Tibial artery (tissue), 4 donors: ENCODE measurements at regions not wholly inside any gene's neighbourhood (a gene's known extent, or its start where the extent isn't known, plus 50 kb on each side); places are given as distances from the start of the nearest gene placed in this dataset.
"Not testable (repeated sequence)": the region's sequence is repeated elsewhere in the genome, so short reads cannot be mapped to it uniquely, and the experiment has no call there.

Experiments used
- DNase-seq, 2 donors: peaks; one replicate each; pipeline ENCODE4 v3.0.0-alpha.2; 2019
- H3K27ac ChIP-seq, 2 donors: fragments of 200-600 bp; sonication (generic) in 1 of 2; 1 replicate in 1 of 2; 2 replicates in 1 of 2; pipeline ENCODE4 v1.5.1; 2018 to 2019; ENCODE audit warnings: mild to moderate bottlenecking in 1 of 2
- H3K27me3 ChIP-seq, 2 donors: fragments of 200-600 bp; sonication (generic) in 1 of 2; one replicate each; pipeline versions ENCODE4 v1.5.1 to v1.6.0; 2016 to 2019
- H3K36me3 ChIP-seq, 3 donors: fragments of 200-600 bp; sonication (generic) in 2 of 3; one replicate each; pipeline ENCODE4 v1.5.1; 2016 to 2019; ENCODE audit warnings: mild to moderate bottlenecking in 2 of 3
- H3K4me1 ChIP-seq, 4 donors: fragments of 200-600 bp; sonication (generic) in 2 of 4; 1 replicate in 3 of 4; 2 replicates in 1 of 4; pipeline ENCODE4 v1.5.1; 2016 to 2019
- H3K4me3 ChIP-seq, 2 donors: fragments of 200-600 bp; sonication (generic) in 1 of 2; 1 replicate in 1 of 2; 2 replicates in 1 of 2; pipeline ENCODE4 v1.5.1; 2018 to 2019; ENCODE audit warnings: mild to moderate bottlenecking in 2 of 2
- H3K9me3 ChIP-seq, 3 donors: fragments of 200-600 bp; sonication (generic) in 1 of 3; one replicate each; pipeline ENCODE4 v1.5.1; 2016 to 2019
- CTCF ChIP-seq, 2 experiments: fragments of 200-600 bp in 1 of 2; fragments of 450-650 bp in 1 of 2; IDR thresholded peaks; one replicate each; pipeline ENCODE4 v1.5.1; 2017 to 2019; ENCODE audit warnings: antibody characterized with exemption in 2 of 2, mild to moderate bottlenecking in 1 of 2, moderate library complexity in 1 of 2
- intact Hi-C: fragments of 100-400 bp; cut with DNase I; formaldehyde crosslinking; loops from one replicate; pipeline ENCODE4 v1.15.0; 2023; ENCODE audit warnings: low total_unique reads

- intact Hi-C loops, result no loop called here
- Histone ChIP-seq H3K4me1 (peaks cover 0 to 10% (median 0%) of the 10 kb centered on the region in 4 donors), H3K36me3 (no peaks in the 10 kb centered on the region), H3K27ac (no peak overlapping the region), H3K4me3 (no peak overlapping the region), H3K27me3 (no peaks in the 10 kb centered on the region), H3K9me3 (no peaks in the 10 kb centered on the region)
- no peak for DNase-seq
- TF ChIP-seq CTCF (IDR thresholded peaks at IDR 0.05), result no peak
These were observed 98.8 kb upstream of the MMADHC start for GRCh38 chr2:149686136-149687051.

- DNase-seq, H3K4me3 ChIP-seq, intact Hi-C loops, H3K27me3 ChIP-seq, H3K9me3 ChIP-seq, H3K4me1 ChIP-seq, H3K27ac ChIP-seq, H3K36me3 ChIP-seq: not testable (repeated sequence)
These were observed 97.8 kb upstream of the MMADHC start for GRCh38 chr2:149685401-149685800.

- TF ChIP-seq CTCF (IDR thresholded peaks at IDR 0.05), result no peak
- intact Hi-C loops, result no loop called here
These were observed 91.7 kb upstream of the MMADHC start for GRCh38 chr2:149679286-149679685.

GRCh38 chr2:149677416-149677815 is 89.8 kb upstream of the MMADHC start:
- TF ChIP-seq CTCF (IDR thresholded peaks at IDR 0.05), result no peak
- Histone ChIP-seq H3K4me1 (no peaks in the 10 kb centered on the region), H3K9me3 (no peaks in the 10 kb centered on the region), H3K36me3 (no peaks in the 10 kb centered on the region), H3K4me3 (no peak overlapping the region), H3K27me3 (no peaks in the 10 kb centered on the region), H3K27ac (no peak overlapping the region)
- intact Hi-C loops, result no loop called here
- no peak for DNase-seq

More at GRCh38 chr2:149679286-149679685, 91.7 kb upstream of the MMADHC start:
- Histone ChIP-seq H3K27ac (no peak overlapping the region), H3K36me3 (no peaks in the 10 kb centered on the region), H3K4me3 (no peak overlapping the region), H3K4me1 (no peaks in the 10 kb centered on the region), H3K27me3 (no peaks in the 10 kb centered on the region), H3K9me3 (no peaks in the 10 kb centered on the region)
- no peak for DNase-seq

- Histone ChIP-seq H3K36me3 (no peaks in the 10 kb centered on the region), H3K9me3 (no peaks in the 10 kb centered on the region), H3K27ac (no peak overlapping the region), H3K4me3 (no peak overlapping the region), H3K27me3 (no peaks in the 10 kb centered on the region), H3K4me1 (no peaks in the 10 kb centered on the region)
- TF ChIP-seq CTCF (IDR thresholded peaks at IDR 0.05), result no peak
- intact Hi-C loops, result no loop called here
- DNase-seq, result no peak
These were observed 82.5 kb upstream of the MMADHC start for GRCh38 chr2:149670086-149670485.

GRCh38 chr2:149666809-149667320 is 79.3 kb upstream of the MMADHC start:
- TF ChIP-seq CTCF (IDR thresholded peaks at IDR 0.05), result no peak
- Histone ChIP-seq H3K27me3 (no peaks in the 10 kb centered on the region), H3K27ac (no peak overlapping the region), H3K4me1 (peaks cover 0 to 7% (median 0%) of the 10 kb centered on the region in 4 donors), H3K36me3 (no peaks in the 10 kb centered on the region), H3K4me3 (no peak overlapping the region), H3K9me3 (no peaks in the 10 kb centered on the region)
- intact Hi-C loops, result no loop called here
- no peak for DNase-seq
